ENCODE measurements at regions not wholly inside any gene's neighbourhood (a gene's known extent, or its start where the extent isn't known, plus 50 kb on each side); places are given as distances from the start of the nearest gene placed in this dataset.

DNA sequence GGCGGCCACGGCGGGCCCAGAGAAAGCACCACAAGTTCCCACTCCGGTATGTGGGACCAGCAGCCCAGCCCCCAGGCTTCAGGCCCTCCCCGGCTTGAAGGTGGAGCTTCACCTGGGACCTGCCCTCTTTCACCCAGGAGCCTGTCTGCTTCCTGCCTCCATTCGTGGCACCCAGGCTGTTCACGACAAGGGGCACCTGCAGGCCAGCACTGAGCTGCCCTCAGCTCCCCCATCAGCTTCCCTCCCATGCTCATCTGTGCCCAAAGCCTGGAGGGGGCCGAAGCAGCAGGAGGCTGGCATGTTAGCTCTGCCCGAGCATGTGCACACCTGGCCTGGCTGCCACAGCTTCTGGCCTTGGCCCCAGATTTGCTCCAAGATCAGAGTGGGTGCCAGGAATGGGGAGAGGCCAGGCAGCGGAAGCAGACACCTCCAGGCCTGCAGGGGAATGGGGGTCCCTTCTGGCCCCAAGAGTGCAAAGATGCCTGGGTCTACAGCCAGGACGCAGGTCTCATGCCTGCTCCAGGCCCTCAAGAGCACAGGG is 312.4 kb upstream of the SYT4 start:
- no peak for TF ChIP-seq SP1 (IDR thresholded peaks at IDR 0.05; ENCODE audit: low read depth)
- TF ChIP-seq, protein P1, sequence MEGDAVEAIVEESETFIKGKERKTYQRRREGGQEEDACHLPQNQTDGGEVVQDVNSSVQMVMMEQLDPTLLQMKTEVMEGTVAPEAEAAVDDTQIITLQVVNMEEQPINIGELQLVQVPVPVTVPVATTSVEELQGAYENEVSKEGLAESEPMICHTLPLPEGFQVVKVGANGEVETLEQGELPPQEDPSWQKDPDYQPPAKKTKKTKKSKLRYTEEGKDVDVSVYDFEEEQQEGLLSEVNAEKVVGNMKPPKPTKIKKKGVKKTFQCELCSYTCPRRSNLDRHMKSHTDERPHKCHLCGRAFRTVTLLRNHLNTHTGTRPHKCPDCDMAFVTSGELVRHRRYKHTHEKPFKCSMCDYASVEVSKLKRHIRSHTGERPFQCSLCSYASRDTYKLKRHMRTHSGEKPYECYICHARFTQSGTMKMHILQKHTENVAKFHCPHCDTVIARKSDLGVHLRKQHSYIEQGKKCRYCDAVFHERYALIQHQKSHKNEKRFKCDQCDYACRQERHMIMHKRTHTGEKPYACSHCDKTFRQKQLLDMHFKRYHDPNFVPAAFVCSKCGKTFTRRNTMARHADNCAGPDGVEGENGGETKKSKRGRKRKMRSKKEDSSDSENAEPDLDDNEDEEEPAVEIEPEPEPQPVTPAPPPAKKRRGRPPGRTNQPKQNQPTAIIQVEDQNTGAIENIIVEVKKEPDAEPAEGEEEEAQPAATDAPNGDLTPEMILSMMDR (IDR thresholded peaks at IDR 0.05 in 2 of 3, conservative IDR thresholded peaks at IDR 0.05 in 1 of 3; ENCODE audit: borderline replicate concordance in 1 of 3, insufficient read depth in 1 of 3, low read depth in 2 of 3, low read length in 2 of 3) = no peak

All from HCT116 (cell line).